SKM-1 treated with dmso at 0.1 percent for 144 hours (cell line): ENCODE measurements at regions not wholly inside any gene's neighbourhood (a gene's known extent, or its start where the extent isn't known, plus 50 kb on each side); places are given as distances from the start of the nearest gene placed in this dataset.

ENCODE experiments used
- DNase-seq: peaks from one replicate; lab custom pipeline; 2025; ENCODE audit not compliant: unreplicated experiment; lab: John Stamatoyannopoulos, UW

- DNase-seq = no peak
These were observed 713.3 kb upstream of the CBLB start for GRCh38 chr3:106582151-106582550.

GRCh38 chr3:106587551-106587950, 718.7 kb upstream of the CBLB start:
- DNase-seq = no peak

- DNase-seq = no peak
These were observed 719.9 kb upstream of the CBLB start for GRCh38 chr3:106588739-106589138.

DNA sequence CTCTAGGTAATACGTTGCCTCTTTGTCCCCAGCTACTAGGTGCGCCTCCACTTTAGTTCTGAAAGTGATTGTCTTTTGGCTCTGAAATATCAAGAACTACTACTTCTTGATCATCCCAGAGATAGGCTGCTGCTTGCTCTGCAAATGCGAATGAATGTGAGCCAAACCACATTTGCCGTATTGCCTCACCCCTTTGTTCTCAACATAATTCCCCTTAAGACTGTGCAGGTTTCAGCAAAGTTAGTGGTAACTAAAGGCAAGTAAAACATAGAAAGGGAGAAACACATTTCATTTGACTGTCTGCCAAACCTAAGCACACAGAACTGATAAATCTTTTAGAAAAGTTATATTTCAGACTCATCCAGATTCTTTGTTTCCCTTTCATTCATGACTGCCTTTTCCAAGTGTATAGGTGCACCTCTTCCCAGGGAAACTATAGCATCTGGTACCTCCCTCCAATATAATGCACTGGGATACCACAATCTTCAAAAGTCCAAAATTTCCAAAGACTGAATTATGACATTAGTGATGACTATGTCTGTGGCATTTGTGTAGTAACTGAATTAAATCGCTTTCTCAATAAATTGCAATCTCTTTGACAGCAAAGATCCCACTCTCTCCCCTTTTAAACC, 720.6 kb upstream of the CBLB start:
- DNase-seq = no peak

DNA sequence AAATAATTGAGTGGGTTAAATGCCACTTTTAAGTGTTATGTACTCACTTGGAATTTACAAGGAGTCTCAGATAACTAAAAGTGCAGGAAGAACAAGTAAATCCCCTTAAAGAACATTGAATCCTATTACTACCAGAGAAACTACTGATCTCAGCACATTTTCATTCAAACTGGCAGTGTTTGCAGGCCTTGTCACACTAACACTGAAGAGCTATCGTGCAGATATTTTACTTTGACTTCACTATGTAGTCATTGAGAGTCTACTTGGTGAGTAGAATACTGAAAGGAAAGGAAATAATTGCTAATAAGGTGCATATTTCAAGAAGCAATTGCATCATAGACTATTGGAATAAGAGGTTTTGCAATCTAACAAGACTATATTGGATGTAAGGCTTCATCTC, 721.4 kb upstream of the CBLB start:
- no peak for DNase-seq

DNA sequence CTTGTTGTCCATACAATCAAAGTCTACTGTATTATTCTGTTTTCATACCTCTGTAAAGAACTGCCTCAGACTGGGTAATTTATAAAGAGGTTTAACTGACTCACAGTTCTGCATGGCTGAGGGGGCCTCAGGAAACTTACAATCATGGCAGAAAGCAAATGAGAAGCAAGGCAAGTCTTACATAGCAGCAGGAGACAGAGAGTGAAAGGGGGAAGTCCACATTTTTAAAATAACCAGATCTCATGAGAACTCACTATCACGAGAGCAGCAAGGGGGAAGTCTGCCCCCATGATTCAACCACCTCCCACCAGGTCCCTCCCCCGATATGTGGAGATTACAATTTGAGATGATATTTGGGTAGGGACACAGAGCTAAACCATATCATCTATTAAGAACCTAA, 724.6 kb upstream of the CBLB start:
- no peak for DNase-seq

DNA sequence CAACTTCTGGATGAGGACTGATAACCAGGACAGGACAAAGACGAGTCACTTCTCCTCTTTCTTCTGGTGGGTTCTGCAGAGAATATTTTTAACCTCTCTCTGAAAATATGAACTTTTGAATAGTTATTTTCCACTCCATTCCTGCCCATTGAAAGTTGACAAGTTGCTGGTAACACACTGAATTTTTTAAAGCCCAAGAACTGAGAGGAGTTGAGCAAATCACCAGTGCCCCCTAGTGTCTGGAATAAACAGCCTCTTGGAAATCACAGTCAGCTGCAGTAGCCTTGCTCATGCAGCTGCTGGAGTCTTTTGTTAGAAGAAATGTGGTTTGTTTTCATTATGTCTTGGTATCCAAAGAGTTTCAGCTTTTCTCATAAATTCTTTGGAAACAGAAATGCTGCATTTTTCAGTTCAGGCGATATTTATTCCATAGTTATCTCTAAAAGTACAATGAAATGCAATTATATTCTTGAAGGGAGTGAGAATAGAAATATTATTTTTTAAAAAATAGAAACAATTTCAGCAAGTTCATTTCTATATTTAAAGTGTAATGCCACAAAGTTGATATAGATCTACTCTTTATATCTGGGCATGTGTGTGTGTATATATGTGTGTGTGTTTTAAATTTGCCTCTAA, 741.0 kb upstream of the CBLB start:
- DNase-seq = peak; percentile 36

DNA sequence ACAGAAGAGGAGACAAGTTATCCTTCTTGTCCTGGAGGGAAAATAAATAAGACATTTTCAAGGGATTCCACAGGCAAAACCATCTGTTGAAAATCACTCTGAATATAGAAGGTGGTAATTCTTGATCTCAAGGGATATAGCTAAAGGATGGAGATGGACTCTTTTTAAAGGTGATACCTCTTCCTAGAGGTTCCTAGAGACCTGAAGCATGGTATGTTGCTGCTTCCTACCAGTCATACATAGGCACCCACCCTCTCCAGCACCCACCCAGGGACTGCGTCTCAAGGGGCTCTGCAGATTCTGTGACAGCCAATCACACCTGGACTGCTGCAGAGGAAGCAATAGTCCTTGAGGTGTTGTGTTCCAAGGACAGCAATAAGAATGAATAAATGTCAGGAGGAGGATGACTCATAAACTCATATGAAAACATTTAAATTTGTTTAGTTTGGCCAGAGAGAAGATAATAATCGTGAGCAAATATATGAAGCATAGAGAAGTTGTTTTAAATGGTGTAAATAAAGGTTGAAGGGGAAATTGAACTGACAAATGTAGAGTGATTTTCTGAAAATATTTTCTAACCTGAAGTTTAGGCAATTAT, 741.6 kb upstream of the CBLB start:
- DNase-seq = no peak

- no peak for DNase-seq
These were observed 742.3 kb upstream of the CBLB start for GRCh38 chr3:106611116-106611515.

- no peak for DNase-seq
These were observed 743.0 kb upstream of the CBLB start for GRCh38 chr3:106611841-106612240.

- DNase-seq = no peak
These were observed 747.7 kb upstream of the CBLB start for GRCh38 chr3:106616556-106616955.

DNA sequence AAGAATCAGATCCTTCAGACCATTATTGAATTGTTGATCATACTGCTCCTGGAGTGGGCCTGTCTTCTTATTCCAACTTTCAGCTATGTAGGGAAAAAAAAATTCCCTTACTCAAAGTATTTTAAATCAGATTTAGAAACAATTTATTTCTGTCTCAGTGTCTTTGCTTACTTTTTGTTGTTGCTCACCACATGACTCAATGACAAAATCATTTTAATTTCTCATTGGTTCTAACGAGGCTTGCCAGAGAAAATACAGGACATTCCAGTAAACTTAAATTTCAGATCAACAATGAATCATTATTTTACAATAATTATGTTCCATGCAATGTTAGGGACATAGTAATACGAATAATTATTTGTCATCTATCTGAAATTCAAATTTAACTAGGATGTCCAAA, 748.5 kb upstream of the CBLB start:
- DNase-seq = no peak

DNA sequence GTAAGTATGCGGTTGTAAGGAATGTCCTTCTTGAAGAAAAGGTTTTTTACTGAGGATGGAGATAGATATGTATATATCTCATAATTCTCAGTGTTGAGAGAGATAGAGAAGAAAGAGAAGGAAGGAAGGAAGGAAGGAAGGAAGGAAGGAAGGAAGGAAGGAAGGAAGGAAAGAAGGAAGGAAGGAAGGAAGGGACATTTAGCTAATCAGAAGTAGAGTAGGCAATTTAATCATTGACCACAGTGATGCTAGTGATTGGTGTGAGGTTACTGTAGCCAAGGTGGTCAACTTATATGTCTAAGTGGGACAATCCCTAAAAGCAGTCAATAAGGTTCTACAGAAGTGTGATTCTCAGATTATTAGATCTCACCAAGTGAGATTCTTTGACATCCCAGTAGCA, 751.8 kb upstream of the CBLB start:
- DNase-seq = no peak

DNA sequence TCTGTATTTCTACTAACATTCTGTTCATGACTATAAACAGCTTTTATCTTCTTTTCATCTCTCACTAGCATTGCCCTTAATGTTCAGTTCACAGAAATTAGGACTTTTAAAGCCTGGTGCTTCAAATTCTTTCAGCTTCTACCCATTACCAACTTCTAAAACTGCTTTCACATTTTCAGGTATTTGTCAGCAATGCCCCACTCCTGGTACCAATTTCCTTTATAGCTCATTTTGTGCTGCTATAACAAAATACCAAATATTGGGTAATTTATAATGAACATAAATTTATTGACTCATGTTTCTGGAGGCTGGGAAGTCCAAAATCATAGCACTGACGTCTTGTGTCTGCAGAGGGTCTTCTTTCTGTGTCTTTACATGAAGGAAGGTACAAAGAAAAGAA, 753.1 kb upstream of the CCDC54 start:
- no peak for DNase-seq

GRCh38 chr3:106628407-106628806, 748.8 kb upstream of the CCDC54 start:
- DNase-seq = no peak

- no peak for DNase-seq
These were observed 747.9 kb upstream of the CCDC54 start for GRCh38 chr3:106629215-106629832.

DNA sequence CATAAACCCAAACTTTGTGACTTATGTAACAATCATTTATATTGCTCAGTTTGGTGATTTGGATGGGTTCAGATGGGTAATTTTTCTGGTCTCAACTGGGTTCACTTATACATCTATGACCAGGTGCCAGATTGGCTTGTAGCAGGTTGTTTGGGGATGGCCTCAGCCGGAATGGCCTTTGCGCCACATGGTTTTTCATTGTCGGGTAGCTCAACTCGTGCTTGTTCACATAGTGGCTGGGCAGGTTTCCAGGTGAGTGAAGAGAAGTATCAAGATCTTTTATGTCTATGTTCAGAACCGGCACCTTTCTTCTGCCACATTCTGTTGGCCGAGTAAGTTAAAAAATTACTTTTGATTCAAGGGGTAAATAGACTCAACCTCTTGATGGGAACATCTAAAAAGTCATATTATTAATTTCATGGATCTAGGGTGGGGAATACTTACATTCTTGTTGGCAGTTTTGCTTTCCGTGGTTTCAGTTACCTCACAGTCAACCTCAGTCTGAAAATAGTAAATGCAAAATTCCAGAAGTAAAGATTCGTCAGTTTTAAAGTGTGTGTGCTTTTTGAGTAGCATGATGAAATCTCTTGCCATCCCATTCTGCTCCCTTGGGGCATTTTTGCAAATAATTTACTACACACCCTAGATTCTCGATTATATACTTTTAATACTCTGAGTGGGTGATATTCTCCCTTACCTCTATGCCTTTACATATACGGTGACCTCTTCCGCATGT, 745.7 kb upstream of the CCDC54 start:
- DNase-seq = no peak

DNA sequence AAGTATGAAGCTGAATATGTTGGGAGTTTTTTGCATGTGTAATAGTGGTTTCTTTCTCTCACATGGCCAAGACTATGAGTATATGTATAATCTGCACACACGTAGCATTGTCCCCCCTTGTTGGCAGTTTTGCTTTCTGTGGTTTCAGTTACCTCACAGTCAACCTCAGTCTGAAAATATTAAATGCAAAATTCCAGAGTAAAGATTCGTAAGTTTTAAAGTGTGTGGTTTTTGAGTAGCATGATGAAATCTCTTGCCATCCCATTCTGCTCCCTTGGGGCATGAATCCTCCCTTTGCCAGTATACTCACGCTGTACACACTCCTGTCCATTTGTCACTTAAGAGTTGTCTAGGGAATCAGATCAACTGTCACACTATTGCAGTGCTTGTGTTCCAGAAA, 742.0 kb upstream of the CCDC54 start:
- no peak for DNase-seq

DNA sequence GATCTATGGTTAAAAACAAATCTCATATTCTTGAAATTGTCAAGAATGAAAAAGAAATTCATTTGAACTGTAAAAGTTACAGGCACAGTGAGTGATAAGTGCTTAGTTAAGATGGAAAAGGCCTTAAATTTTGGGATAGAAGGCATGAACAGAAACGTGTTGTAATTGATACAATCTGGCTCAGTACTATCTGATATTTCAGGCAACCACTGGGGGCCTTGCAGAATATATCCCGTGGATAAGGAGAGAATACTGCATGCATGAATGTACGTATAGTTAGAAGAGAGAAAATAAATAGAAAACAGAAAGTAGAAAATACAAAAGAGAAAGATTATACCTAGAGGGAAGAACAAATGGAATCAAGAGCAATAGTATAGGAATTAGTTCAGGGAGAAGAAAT, 741.4 kb upstream of the CCDC54 start:
- no peak for DNase-seq

DNA sequence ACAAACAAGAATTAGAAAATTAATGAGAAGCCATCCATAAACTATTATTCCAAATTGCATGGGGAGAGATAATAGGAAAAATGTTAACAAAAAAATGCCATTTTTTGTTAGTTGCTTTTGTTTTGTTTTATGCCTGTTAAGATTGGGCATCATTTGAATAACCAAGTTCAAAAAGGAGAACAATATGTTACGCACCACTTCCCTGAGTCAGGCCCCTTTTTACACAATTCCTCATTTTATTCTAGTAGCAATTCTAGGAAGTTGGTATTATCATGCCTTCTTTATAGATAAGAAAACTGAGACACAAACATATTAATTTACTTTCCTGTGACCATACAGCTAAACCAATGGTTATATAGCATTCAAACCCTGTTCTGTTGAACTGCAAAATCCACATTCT, 736.9 kb upstream of the CCDC54 start:
- no peak for DNase-seq

DNA sequence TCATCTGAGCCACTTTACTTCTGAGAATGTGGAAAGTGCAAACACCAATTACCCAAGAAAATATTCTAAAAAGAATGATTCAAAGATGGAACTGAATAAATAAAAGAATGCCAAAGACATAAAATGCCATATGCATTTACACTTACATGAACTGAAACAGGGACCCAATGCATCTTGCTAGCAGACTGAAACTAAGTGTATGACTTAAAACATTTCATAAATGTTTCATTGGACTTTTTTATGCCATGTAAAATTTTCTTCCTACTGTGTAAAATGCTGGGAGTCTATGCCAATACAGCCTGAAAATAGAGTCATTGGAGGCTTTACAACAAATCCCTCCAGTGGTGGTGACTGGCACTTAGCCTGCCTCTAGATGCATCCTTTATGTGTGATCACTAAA, 735.1 kb upstream of the CCDC54 start:
- DNase-seq = no peak

DNA sequence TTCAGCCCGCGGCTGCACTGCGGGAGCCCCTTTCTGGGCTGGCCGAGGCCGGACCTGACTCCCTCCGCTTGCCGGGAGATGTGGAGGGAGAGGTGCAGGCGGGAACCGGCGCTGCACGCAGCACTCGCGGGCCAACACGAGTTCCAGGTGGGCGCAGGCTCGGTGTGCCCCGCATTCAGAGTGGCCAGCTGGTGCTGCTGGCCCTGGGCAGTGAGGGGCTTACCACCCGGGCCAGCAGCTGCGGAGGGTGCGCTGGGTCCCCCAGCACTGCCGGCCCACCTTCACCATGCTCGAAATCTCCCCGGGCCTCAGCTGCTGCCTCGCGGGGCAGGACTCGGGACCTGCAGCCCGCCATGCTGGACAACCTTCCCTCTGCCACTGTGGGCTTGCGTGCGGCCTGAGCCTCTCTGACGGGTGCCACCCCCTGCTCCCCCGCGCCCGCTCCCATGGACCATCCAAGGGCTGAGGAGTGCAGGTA, 733.5 kb upstream of the CCDC54 start:
- no peak for DNase-seq
